Suprapubic skin (tissue), 3 donors: ENCODE measurements at regions not wholly inside any gene's neighbourhood (a gene's known extent, or its start where the extent isn't known, plus 50 kb on each side); places are given as distances from the start of the nearest gene placed in this dataset.
"Not testable (repeated sequence)": the region's sequence is repeated elsewhere in the genome, so short reads cannot be mapped to it uniquely, and the experiment has no call there.

Source experiments
- CTCF ChIP-seq, 2 donors: fragments of 200-600 bp in 1 of 2; fragments of 450-650 bp in 1 of 2; sonication (generic) in 1 of 2; IDR thresholded peaks; one replicate each; pipeline ENCODE4 v1.5.1; 2016 to 2019; ENCODE audit warnings: antibody characterized with exemption in 2 of 2, mild to moderate bottlenecking in 1 of 2, moderate library complexity in 1 of 2
- POLR2A ChIP-seq, 2 donors: fragments of 450-650 bp; IDR thresholded peaks; one replicate each; pipeline ENCODE4 v1.6.1; 2017; ENCODE audit warnings: antibody characterized with exemption in 2 of 2, mild to moderate bottlenecking in 2 of 2, moderate library complexity in 2 of 2

DNA sequence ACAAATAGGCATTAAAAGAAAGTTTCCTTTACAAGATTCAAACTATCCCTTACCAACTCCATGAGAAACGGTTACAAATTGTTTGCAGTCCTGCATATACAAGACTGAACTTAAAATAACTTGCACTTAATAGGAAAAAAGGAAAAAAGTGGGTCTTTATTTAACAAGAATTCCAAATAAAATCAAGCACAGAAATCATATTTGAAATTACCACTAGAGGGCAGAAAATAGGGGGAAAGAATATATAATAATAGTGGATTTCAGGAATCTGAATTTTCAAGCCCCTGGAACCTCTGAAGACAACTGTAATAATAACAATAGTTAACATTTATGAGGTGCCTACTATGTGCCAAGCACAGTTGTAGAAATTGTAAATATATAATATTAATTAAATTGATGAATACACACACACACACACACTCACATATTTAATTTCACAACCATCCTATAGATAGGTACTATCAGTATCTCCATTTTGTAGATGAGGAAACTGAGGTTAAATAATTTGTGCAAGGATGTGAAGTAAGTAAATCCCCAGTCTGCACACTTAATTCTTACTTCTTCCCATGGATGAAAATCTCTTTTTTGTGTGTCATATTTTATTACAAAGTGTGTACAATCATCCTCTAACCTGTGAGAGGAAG is 262.6 kb downstream of the SRGAP2C start:
- TF ChIP-seq CTCF (IDR thresholded peaks at IDR 0.05): peak in 1 of 2 donors; percentile 29
- not testable (repeated sequence) for TF ChIP-seq POLR2A (IDR thresholded peaks at IDR 0.05)
